ENCODE measurements at regions not wholly inside any gene's neighbourhood (a gene's known extent, or its start where the extent isn't known, plus 50 kb on each side); places are given as distances from the start of the nearest gene placed in this dataset.

- Mint-ChIP-seq H3K4me1 (no peaks in the 10 kb centered on the region), H3K27ac (no peak overlapping the region), H3K9me3 (no peaks in the 10 kb centered on the region), H3K36me3 (ENCODE audit: low read depth) (no peaks in the 10 kb centered on the region), H3K4me3 (no peak overlapping the region), H3K27me3 (no peaks in the 10 kb centered on the region)
- no peak for DNase-seq
- ChIA-PET POLR2A (no interaction called here), CTCF (no interaction called here)
Measured at GRCh38 chr9:106693558-106693957, 169.4 kb upstream of the ZNF462 start.

GRCh38 chr9:106696804-106697203 is 166.2 kb upstream of the ZNF462 start:
- CTCF ChIA-PET, result no interaction called here
- POLR2A ChIA-PET, result no interaction called here
- Mint-ChIP-seq H3K27ac (no peak overlapping the region), H3K4me3 (no peak overlapping the region), H3K36me3 (ENCODE audit: low read depth) (no peaks in the 10 kb centered on the region), H3K27me3 (no peaks in the 10 kb centered on the region), H3K9me3 (no peaks in the 10 kb centered on the region), H3K4me1 (no peaks in the 10 kb centered on the region)
- no peak for DNase-seq

GRCh38 chr9:106697390-106697749 is 165.6 kb upstream of the ZNF462 start:
- Mint-ChIP-seq H3K36me3 (ENCODE audit: low read depth) (no peaks in the 10 kb centered on the region), H3K27ac (no peak overlapping the region), H3K9me3 (no peaks in the 10 kb centered on the region), H3K4me3 (no peak overlapping the region), H3K27me3 (no peaks in the 10 kb centered on the region), H3K4me1 (no peaks in the 10 kb centered on the region)
- no peak for DNase-seq
- POLR2A ChIA-PET, result no interaction called here
- CTCF ChIA-PET, result no interaction called here

- ChIA-PET CTCF (no interaction called here), POLR2A (no interaction called here)
- no peak for DNase-seq
- Mint-ChIP-seq H3K4me1 (no peaks in the 10 kb centered on the region), H3K4me3 (no peak overlapping the region), H3K27ac (no peak overlapping the region), H3K27me3 (no peaks in the 10 kb centered on the region), H3K36me3 (ENCODE audit: low read depth) (no peaks in the 10 kb centered on the region), H3K9me3 (no peaks in the 10 kb centered on the region)
Measured at GRCh38 chr9:106697750-106698502, 165.0 kb upstream of the ZNF462 start.

GRCh38 chr9:106700676-106701075 is 162.3 kb upstream of the ZNF462 start:
- Mint-ChIP-seq H3K4me3 (no peak overlapping the region), H3K4me1 (no peaks in the 10 kb centered on the region), H3K9me3 (peaks cover 4% of the 10 kb centered on the region), H3K27me3 (no peaks in the 10 kb centered on the region), H3K27ac (no peak overlapping the region), H3K36me3 (ENCODE audit: low read depth) (no peaks in the 10 kb centered on the region)
- CTCF ChIA-PET, result no interaction called here
- no peak for DNase-seq
- POLR2A ChIA-PET, result no interaction called here

GRCh38 chr9:106701611-106702010 is 161.4 kb upstream of the ZNF462 start:
- no peak for DNase-seq
- H3K27ac Mint-ChIP-seq, result no peak overlapping the region

GRCh38 chr9:106704056-106704615 is 158.8 kb upstream of the ZNF462 start:
- Mint-ChIP-seq H3K4me3 (no peak overlapping the region), H3K27me3 (no peaks in the 10 kb centered on the region), H3K9me3 (peaks cover 4% of the 10 kb centered on the region), H3K27ac (no peak overlapping the region), H3K4me1 (no peaks in the 10 kb centered on the region), H3K36me3 (ENCODE audit: low read depth) (no peaks in the 10 kb centered on the region)
- ChIA-PET POLR2A (no interaction called here), CTCF (no interaction called here)
- no peak for DNase-seq

More at GRCh38 chr9:106701611-106702010, 161.4 kb upstream of the ZNF462 start:
- Mint-ChIP-seq H3K4me1 (no peaks in the 10 kb centered on the region), H3K36me3 (ENCODE audit: low read depth) (no peaks in the 10 kb centered on the region), H3K9me3 (peaks cover 4% of the 10 kb centered on the region), H3K27me3 (no peaks in the 10 kb centered on the region), H3K4me3 (no peak overlapping the region)
- POLR2A ChIA-PET, result no interaction called here
- CTCF ChIA-PET, result no interaction called here

- no peak overlapping the region for H3K4me3 Mint-ChIP-seq
Measured at GRCh38 chr9:106707291-106707690, 155.7 kb upstream of the ZNF462 start.

GRCh38 chr9:106707738-106708474 is 155.1 kb upstream of the ZNF462 start:
- DNase-seq, result no peak
- CTCF ChIA-PET, result no interaction called here
- peaks cover 4% of the 10 kb centered on the region for H3K9me3 Mint-ChIP-seq
- H3K4me3 Mint-ChIP-seq, result no peak overlapping the region
- POLR2A ChIA-PET, result no interaction called here
- H3K4me1 Mint-ChIP-seq, result no peaks in the 10 kb centered on the region
- no peaks in the 10 kb centered on the region for H3K27me3 Mint-ChIP-seq
- no peaks in the 10 kb centered on the region for H3K36me3 Mint-ChIP-seq (ENCODE audit: low read depth)
- H3K27ac Mint-ChIP-seq, result no peak overlapping the region

More at GRCh38 chr9:106707291-106707690, 155.7 kb upstream of the ZNF462 start:
- H3K4me1 Mint-ChIP-seq, result no peaks in the 10 kb centered on the region
- ChIA-PET CTCF (no interaction called here), POLR2A (no interaction called here)
- H3K27me3 Mint-ChIP-seq, result no peaks in the 10 kb centered on the region
- DNase-seq, result no peak
- H3K27ac Mint-ChIP-seq, result no peak overlapping the region
- peaks cover 4% of the 10 kb centered on the region for H3K9me3 Mint-ChIP-seq
- no peaks in the 10 kb centered on the region for H3K36me3 Mint-ChIP-seq (ENCODE audit: low read depth)

GRCh38 chr9:106708475-106709146 is 154.4 kb upstream of the ZNF462 start:
- Mint-ChIP-seq H3K4me1 (no peaks in the 10 kb centered on the region), H3K27ac (no peak overlapping the region), H3K27me3 (no peaks in the 10 kb centered on the region), H3K9me3 (peaks cover 4% of the 10 kb centered on the region), H3K4me3 (no peak overlapping the region), H3K36me3 (ENCODE audit: low read depth) (no peaks in the 10 kb centered on the region)
- ChIA-PET POLR2A (no interaction called here), CTCF (no interaction called here)
- DNase-seq, result no peak

- Mint-ChIP-seq H3K4me1 (no peaks in the 10 kb centered on the region), H3K27ac (no peak overlapping the region), H3K4me3 (no peak overlapping the region), H3K36me3 (ENCODE audit: low read depth) (no peaks in the 10 kb centered on the region), H3K27me3 (no peaks in the 10 kb centered on the region), H3K9me3 (no peaks in the 10 kb centered on the region)
- DNase-seq, result no peak
- POLR2A ChIA-PET, result no interaction called here
- CTCF ChIA-PET, result no interaction called here
Measured at GRCh38 chr9:106712279-106712678, 150.7 kb upstream of the ZNF462 start.

- no peak for DNase-seq
- POLR2A ChIA-PET, result no interaction called here
- Mint-ChIP-seq H3K36me3 (ENCODE audit: low read depth) (no peaks in the 10 kb centered on the region), H3K4me3 (no peak overlapping the region), H3K27ac (no peak overlapping the region), H3K9me3 (no peaks in the 10 kb centered on the region), H3K27me3 (no peaks in the 10 kb centered on the region), H3K4me1 (no peaks in the 10 kb centered on the region)
- CTCF ChIA-PET, result no interaction called here
Measured at GRCh38 chr9:106713206-106713605, 149.8 kb upstream of the ZNF462 start.

GRCh38 chr9:106716820-106717219 is 146.1 kb upstream of the ZNF462 start:
- ChIA-PET CTCF (no interaction called here), POLR2A (no interaction called here)
- no peaks in the 10 kb centered on the region for H3K9me3 Mint-ChIP-seq
- no peaks in the 10 kb centered on the region for H3K36me3 Mint-ChIP-seq (ENCODE audit: low read depth)
- no peak for DNase-seq
- H3K27ac Mint-ChIP-seq, result no peak overlapping the region
- no peaks in the 10 kb centered on the region for H3K4me1 Mint-ChIP-seq
- H3K4me3 Mint-ChIP-seq, result no peak overlapping the region
- H3K27me3 Mint-ChIP-seq, result no peaks in the 10 kb centered on the region

All from activated CD4-positive, alpha-beta T cell treated with anti-CD3 and anti-CD28 coated beads, Interleukin-2, amount 10 ng/mL, durations not matched to agents 7 days and 5 days (primary cell).